Endothelial cell of umbilical vein (primary cell): ENCODE measurements at regions not wholly inside any gene's neighbourhood (a gene's known extent, or its start where the extent isn't known, plus 50 kb on each side); places are given as distances from the start of the nearest gene placed in this dataset.

Source experiments
- CTCF ChIP-seq, 2 donors: IDR thresholded peaks; 1 replicate in 1 of 2; 2 replicates in 1 of 2; pipeline ENCODE4 v1.5.1; 2011; ENCODE audit warnings: low read length in 2 of 2, mild to moderate bottlenecking in 2 of 2, moderate library complexity in 2 of 2, control low read depth in 1 of 2, inconsistent platforms in 1 of 2, low read depth in 1 of 2; ENCODE audit not compliant: insufficient read depth in 1 of 2; ENCODE audit errors: extremely low read depth in 1 of 2
- EZH2 ChIP-seq: IDR thresholded peaks from 2 replicates; pipeline ENCODE4 v1.6.1; 2012; ENCODE audit warnings: borderline replicate concordance, low read depth, mild to moderate bottlenecking, moderate library complexity, low read length, inconsistent platforms; ENCODE audit not compliant: severe bottlenecking
- GATA2 ChIP-seq: IDR thresholded peaks from 2 replicates; pipeline ENCODE4 v1.7.0; 2011; ENCODE audit warnings: low read depth, mild to moderate bottlenecking, moderate library complexity, mixed read lengths, low read length; ENCODE audit not compliant: insufficient read length, insufficient read depth
- JUN ChIP-seq: IDR thresholded peaks from 2 replicates; pipeline ENCODE4 v1.6.1; 2011; ENCODE audit warnings: borderline replicate concordance, low read depth; ENCODE audit not compliant: insufficient read length, insufficient read depth
- MYC ChIP-seq: IDR thresholded peaks from one replicate; pipeline ENCODE4 v1.6.1; 2011; ENCODE audit warnings: mild to moderate bottlenecking, low read depth, low read length
- POLR2A ChIP-seq: IDR thresholded peaks from 2 replicates; pipeline ENCODE4 v1.6.1; 2012; ENCODE audit warnings: low read depth, mild to moderate bottlenecking, control low read depth, low read length
- POLR2AphosphoS5 ChIP-seq: IDR thresholded peaks from 2 replicates; pipeline ENCODE4 v1.6.1; 2012; ENCODE audit warnings: low read depth, mild to moderate bottlenecking, control low read depth, low read length, moderate library complexity; ENCODE audit not compliant: insufficient read depth
- TF ChIP-seq, protein P1 (sequence below): IDR thresholded peaks from 2 replicates; pipeline ENCODE4 v1.6.1; 2011; ENCODE audit not compliant: insufficient read depth, insufficient read length

- no peak for TF ChIP-seq POLR2A
- TF ChIP-seq CTCF (IDR thresholded peaks at IDR 0.05; ENCODE audit: extremely low read depth in 1 of 2, insufficient read depth in 1 of 2, low read depth in 1 of 2, low read length in 2 of 2) = no peak
- no peak for TF ChIP-seq MYC
- no peak for TF ChIP-seq POLR2AphosphoS5
- no peak for TF ChIP-seq EZH2
- TF ChIP-seq JUN = no peak
- no peak for TF ChIP-seq GATA2
- TF ChIP-seq, protein P1, sequence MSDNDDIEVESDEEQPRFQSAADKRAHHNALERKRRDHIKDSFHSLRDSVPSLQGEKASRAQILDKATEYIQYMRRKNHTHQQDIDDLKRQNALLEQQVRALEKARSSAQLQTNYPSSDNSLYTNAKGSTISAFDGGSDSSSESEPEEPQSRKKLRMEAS = no peak
These were observed 84.5 kb upstream of the MAML3 start for GRCh38 chr4:140238351-140239056.
